SK-N-SH treated with all-trans-retinoic acid at 6 μM for 48 hours (cell line): ENCODE measurements at regions not wholly inside any gene's neighbourhood (a gene's known extent, or its start where the extent isn't known, plus 50 kb on each side); places are given as distances from the start of the nearest gene placed in this dataset.
A peak's percentile ranks its signal among the peaks of the same experiment; 100 is the strongest.

Experiments
- ATAC-seq: fragments of 200-7000 bp; cut with Tn5 transposase; 3 replicates; pipeline ENCODE4 v1.9.1; 2020; ENCODE audit warnings: mild to moderate bottlenecking, moderate library complexity
- ARNTL ChIP-seq: fragments of 450-650 bp; formaldehyde crosslinking; IDR thresholded peaks from 2 replicates; pipeline ENCODE4 v1.5.0; 2020; ENCODE audit warnings: low read depth, mild to moderate bottlenecking, moderate library complexity, borderline replicate concordance
- BACH2 ChIP-seq: fragments of 250-450 bp; sonication (Bioruptor Pico); IDR thresholded peaks from 2 replicates; pipeline ENCODE4 v1.9.0; 2021; ENCODE audit warnings: mild to moderate bottlenecking, borderline replicate concordance
- CSDC2 ChIP-seq: fragments of 250-450 bp; sonication (Bioruptor Pico); IDR thresholded peaks from 2 replicates; pipeline ENCODE4 v1.5.0; 2020; ENCODE audit warnings: mild to moderate bottlenecking, moderate library complexity
- CSRNP3 ChIP-seq: fragments of 250-450 bp; sonication (Bioruptor Pico); IDR thresholded peaks from 2 replicates; pipeline ENCODE4 v1.5.1; 2021; ENCODE audit warnings: mild to moderate bottlenecking, moderate library complexity
- ESRRG ChIP-seq: fragments of 250-450 bp; sonication (Bioruptor Pico); IDR thresholded peaks from 2 replicates; pipeline ENCODE4 v1.6.1; 2021; ENCODE audit warnings: mild to moderate bottlenecking
- GLIS3 ChIP-seq: fragments of 250-450 bp; sonication (Bioruptor Pico); IDR thresholded peaks from 2 replicates; pipeline ENCODE4 v1.5.0; 2020; ENCODE audit warnings: mild to moderate bottlenecking, moderate library complexity
- OSR1 ChIP-seq: fragments of 250-450 bp; sonication (Bioruptor Pico); IDR thresholded peaks from 2 replicates; pipeline ENCODE4 v1.8.0; 2022; ENCODE audit warnings: moderate library complexity, mild to moderate bottlenecking, inconsistent platforms
- PPARA ChIP-seq: fragments of 250-450 bp; sonication (Bioruptor Pico); IDR thresholded peaks from 2 replicates; pipeline ENCODE4 v1.5.0; 2020; ENCODE audit warnings: mild to moderate bottlenecking, borderline replicate concordance
- SNAI2 ChIP-seq: fragments of 250-450 bp; sonication (Bioruptor Pico); IDR thresholded peaks from 2 replicates; pipeline ENCODE4 v1.5.0; 2020; ENCODE audit warnings: mild to moderate bottlenecking, moderate library complexity
- TCF4 ChIP-seq: fragments of 250-450 bp; sonication (Bioruptor Pico); IDR thresholded peaks from 2 replicates; pipeline ENCODE4 v1.8.0; 2021; ENCODE audit warnings: mild to moderate bottlenecking, moderate library complexity, borderline replicate concordance
- TSHZ2 ChIP-seq: fragments of 250-450 bp; sonication (Bioruptor Pico); IDR thresholded peaks from 2 replicates; pipeline ENCODE4 v1.5.0; 2020; ENCODE audit warnings: mild to moderate bottlenecking, moderate library complexity
- ZFP3 ChIP-seq: fragments of 250-450 bp; sonication (Bioruptor Pico); IDR thresholded peaks from 2 replicates; pipeline ENCODE4 v1.5.0; 2020; ENCODE audit warnings: mild to moderate bottlenecking, moderate library complexity
- ZFP30 ChIP-seq: fragments of 450-650 bp; formaldehyde crosslinking; IDR thresholded peaks from 2 replicates; pipeline ENCODE4 v1.5.0; 2022; ENCODE audit warnings: mild to moderate bottlenecking, moderate library complexity
- ZNF70 ChIP-seq: fragments of 450-650 bp; formaldehyde crosslinking; IDR thresholded peaks from 2 replicates; pipeline ENCODE4 v1.5.0; 2020; ENCODE audit warnings: mild to moderate bottlenecking, moderate library complexity
- ZNF8 ChIP-seq: fragments of 450-650 bp; formaldehyde crosslinking; IDR thresholded peaks from 2 replicates; pipeline ENCODE4 v1.5.0; 2020; ENCODE audit warnings: mild to moderate bottlenecking, moderate library complexity
- TF ChIP-seq, protein P1 (sequence below): fragments of 250-450 bp; sonication (Bioruptor Pico); IDR thresholded peaks from 2 replicates; pipeline ENCODE4 v1.8.0; 2020; ENCODE audit warnings: mild to moderate bottlenecking, moderate library complexity, borderline replicate concordance

GRCh38 chr3:147661916-147662315 is 252.8 kb downstream of the ZIC1 start:
- TF ChIP-seq PPARA (CRISPR knock-in tag) (no peak), ZFP30 (no peak), CSRNP3 (no peak), ARNTL (CRISPR knock-in tag) (no peak)
- no peak for ATAC-seq

- TF ChIP-seq PPARA (CRISPR knock-in tag) (no peak), OSR1 (CRISPR knock-in tag) (no peak), CSDC2 (no peak), TCF4 (peak; percentile 59; the same call in 1 of the 2 replicates)
- no peak for ATAC-seq
Measured at GRCh38 chr3:147662705-147663104, 253.5 kb downstream of the ZIC1 start.

DNA sequence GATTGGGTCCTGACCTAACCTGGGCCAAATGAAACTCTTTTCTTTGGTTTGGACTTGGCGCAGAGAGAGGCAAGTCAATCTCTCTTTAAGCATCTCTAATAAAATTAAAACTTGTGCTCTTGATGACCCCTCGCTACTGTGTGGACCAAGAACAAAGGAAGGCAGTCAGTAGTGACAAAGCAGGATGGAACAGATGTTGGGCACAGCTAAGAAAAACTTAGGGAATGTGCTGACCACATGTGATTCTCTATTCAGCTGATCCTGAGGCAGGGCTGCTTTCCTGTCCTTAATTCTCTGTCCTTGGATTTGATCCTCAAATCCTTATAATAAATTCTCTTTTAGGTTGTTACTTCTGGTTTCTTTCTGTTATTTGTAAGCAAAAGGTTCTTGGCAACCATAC is 259.9 kb downstream of the ZIC1 start:
- TF ChIP-seq CSDC2 (no peak), ZNF8 (CRISPR knock-in tag) (no peak), SNAI2 (CRISPR knock-in tag) (no peak), ZNF70 (CRISPR knock-in tag) (no peak), BACH2 (CRISPR knock-in tag) (no peak), TSHZ2 (no peak), ZFP30 (no peak)

DNA sequence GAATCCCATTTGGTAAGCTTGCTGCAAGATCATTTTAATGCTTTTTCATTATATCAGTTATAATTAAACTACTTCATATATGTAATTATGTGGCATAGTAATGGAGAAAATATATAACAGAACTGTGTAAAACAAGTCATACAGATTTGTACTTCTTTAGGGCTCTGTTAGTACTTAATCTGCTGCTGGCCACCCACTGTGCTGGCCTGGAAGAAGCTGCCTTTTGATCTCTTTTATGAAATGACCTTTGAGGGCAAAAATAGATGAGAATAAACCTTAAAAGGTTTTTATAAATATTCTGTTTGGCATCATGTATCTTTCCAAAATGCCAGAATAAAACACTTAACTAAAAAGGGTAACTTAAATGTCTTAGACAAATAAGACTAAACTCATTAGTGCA is 262.9 kb downstream of the ZIC1 start:
- TF ChIP-seq PPARA (CRISPR knock-in tag): no peak
- no peak for TF ChIP-seq GLIS3 (CRISPR knock-in tag)
- no peak for TF ChIP-seq ZNF8 (CRISPR knock-in tag)
- no peak for TF ChIP-seq CSRNP3
- TF ChIP-seq ZFP3: no peak
- TF ChIP-seq, protein P1, sequence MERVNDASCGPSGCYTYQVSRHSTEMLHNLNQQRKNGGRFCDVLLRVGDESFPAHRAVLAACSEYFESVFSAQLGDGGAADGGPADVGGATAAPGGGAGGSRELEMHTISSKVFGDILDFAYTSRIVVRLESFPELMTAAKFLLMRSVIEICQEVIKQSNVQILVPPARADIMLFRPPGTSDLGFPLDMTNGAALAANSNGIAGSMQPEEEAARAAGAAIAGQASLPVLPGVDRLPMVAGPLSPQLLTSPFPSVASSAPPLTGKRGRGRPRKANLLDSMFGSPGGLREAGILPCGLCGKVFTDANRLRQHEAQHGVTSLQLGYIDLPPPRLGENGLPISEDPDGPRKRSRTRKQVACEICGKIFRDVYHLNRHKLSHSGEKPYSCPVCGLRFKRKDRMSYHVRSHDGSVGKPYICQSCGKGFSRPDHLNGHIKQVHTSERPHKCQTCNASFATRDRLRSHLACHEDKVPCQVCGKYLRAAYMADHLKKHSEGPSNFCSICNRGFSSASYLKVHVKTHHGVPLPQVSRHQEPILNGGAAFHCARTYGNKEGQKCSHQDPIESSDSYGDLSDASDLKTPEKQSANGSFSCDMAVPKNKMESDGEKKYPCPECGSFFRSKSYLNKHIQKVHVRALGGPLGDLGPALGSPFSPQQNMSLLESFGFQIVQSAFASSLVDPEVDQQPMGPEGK (CRISPR knock-in tag): no peak
- no peak for TF ChIP-seq ARNTL (CRISPR knock-in tag)
- no peak for ATAC-seq

More for the DNA sequence above, 259.9 kb downstream of the ZIC1 start:
- no peak for ATAC-seq

DNA sequence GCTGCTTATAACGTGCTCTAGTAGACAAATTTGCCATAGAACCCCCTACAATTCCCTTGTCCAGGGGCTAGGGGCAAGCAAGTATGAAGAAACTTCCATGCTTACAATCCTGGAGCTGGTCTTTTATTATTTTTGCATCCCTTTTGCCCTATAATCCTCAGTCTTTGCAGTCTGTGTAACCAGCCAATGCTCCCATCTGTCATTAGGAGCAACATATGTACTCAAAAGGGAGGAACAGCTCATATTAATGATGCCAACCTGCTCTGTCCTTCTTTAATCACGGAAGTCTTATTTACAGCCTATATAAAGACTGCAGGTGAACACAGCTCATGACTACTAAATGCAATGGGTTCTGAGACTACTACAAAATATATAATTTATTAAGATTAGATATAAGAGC is 263.3 kb downstream of the ZIC1 start:
- ATAC-seq: no peak
- TF ChIP-seq TCF4 (no peak), BACH2 (CRISPR knock-in tag) (no peak), ARNTL (CRISPR knock-in tag) (no peak), ESRRG (CRISPR knock-in tag) (no peak), TSHZ2 (no peak), CSDC2 (no peak)
